GM21515 (cell line): ENCODE measurements at regions not wholly inside any gene's neighbourhood (a gene's known extent, or its start where the extent isn't known, plus 50 kb on each side); places are given as distances from the start of the nearest gene placed in this dataset.
"Not testable (repeated sequence)": the region's sequence is repeated elsewhere in the genome, so short reads cannot be mapped to it uniquely, and the experiment has no call there.

Experiments
- ATAC-seq: cut with Tn5 transposase; IDR thresholded peaks from one replicate; pipeline ENCODE4 v1.9.1; 2021; ENCODE audit not compliant: unreplicated experiment

- no peak for ATAC-seq
Measured at GRCh38 chr3:124043023-124043422, 51.1 kb upstream of the ROPN1 start.

- ATAC-seq = no peak
Measured at GRCh38 chr3:124044956-124045355, 53.0 kb upstream of the ROPN1 start.

GRCh38 chr3:124048967-124049798, 57.3 kb upstream of the ROPN1 start:
- ATAC-seq = no peak

GRCh38 chr3:124051636-124052035, 59.7 kb upstream of the ROPN1 start:
- no peak for ATAC-seq

GRCh38 chr3:124053871-124054270, 61.9 kb upstream of the ROPN1 start:
- ATAC-seq = no peak

- no peak for ATAC-seq
Measured at GRCh38 chr3:124056846-124057245, 64.9 kb upstream of the ROPN1 start.

- no peak for ATAC-seq
Measured at GRCh38 chr3:124057420-124057819, 65.5 kb upstream of the ROPN1 start.

- no peak for ATAC-seq
Measured at GRCh38 chr3:124059580-124059979, 67.7 kb upstream of the ROPN1 start.

GRCh38 chr3:124063197-124063909, 71.4 kb upstream of the ROPN1 start:
- no peak for ATAC-seq

GRCh38 chr3:124064050-124064449, 72.1 kb upstream of the ROPN1 start:
- no peak for ATAC-seq

GRCh38 chr3:124066543-124066942, 74.6 kb upstream of the ROPN1 start:
- ATAC-seq = not testable (repeated sequence)

GRCh38 chr3:124069706-124070105, 77.8 kb upstream of the ROPN1 start:
- not testable (repeated sequence) for ATAC-seq

- ATAC-seq = not testable (repeated sequence)
Measured at GRCh38 chr3:124075090-124075489, 83.2 kb upstream of the ROPN1 start.

- no peak for ATAC-seq
Measured at GRCh38 chr3:124075753-124076152, 83.8 kb upstream of the ROPN1 start.

- no peak for ATAC-seq
Measured at GRCh38 chr3:124076235-124076634, 84.3 kb upstream of the ROPN1 start.

GRCh38 chr3:124078953-124079911, 87.3 kb upstream of the ROPN1 start:
- no peak for ATAC-seq

- no peak for ATAC-seq
Measured at GRCh38 chr3:124079912-124080276, 88.0 kb upstream of the ROPN1 start.

GRCh38 chr3:124082343-124082742, 90.4 kb upstream of the ROPN1 start:
- ATAC-seq = no peak

GRCh38 chr3:124084022-124084881, 92.3 kb upstream of the ROPN1 start:
- ATAC-seq = no peak

GRCh38 chr3:124088801-124089200, 96.9 kb upstream of the ROPN1 start:
- ATAC-seq = no peak
